ENCODE measurements at regions not wholly inside any gene's neighbourhood (a gene's known extent, or its start where the extent isn't known, plus 50 kb on each side); places are given as distances from the start of the nearest gene placed in this dataset.
"Not testable (repeated sequence)": the region's sequence is repeated elsewhere in the genome, so short reads cannot be mapped to it uniquely, and the experiment has no call there.

DNA sequence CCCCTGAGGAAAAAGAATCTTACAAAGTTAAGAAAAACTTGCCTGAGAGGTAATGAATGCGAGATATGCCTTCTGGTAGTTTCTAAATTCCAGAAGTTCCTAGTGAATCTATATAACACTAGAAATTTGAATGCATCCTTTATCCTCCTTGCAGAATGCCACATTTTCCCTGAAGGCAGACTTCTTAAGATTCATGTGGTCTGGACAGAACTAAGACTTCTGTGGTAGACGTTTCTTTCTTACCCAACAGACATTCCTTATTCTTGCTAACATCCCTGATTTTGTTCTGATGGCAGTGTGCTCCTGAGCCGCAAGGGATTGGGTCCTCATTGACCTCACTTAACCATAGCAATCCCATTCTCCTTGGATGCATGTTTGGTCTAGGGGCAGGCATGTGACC lies 121.3 kb upstream of the PAPPA2 start:
- H3K27ac ChIP-seq, result no peak overlapping the region
- TF ChIP-seq, protein P1, sequence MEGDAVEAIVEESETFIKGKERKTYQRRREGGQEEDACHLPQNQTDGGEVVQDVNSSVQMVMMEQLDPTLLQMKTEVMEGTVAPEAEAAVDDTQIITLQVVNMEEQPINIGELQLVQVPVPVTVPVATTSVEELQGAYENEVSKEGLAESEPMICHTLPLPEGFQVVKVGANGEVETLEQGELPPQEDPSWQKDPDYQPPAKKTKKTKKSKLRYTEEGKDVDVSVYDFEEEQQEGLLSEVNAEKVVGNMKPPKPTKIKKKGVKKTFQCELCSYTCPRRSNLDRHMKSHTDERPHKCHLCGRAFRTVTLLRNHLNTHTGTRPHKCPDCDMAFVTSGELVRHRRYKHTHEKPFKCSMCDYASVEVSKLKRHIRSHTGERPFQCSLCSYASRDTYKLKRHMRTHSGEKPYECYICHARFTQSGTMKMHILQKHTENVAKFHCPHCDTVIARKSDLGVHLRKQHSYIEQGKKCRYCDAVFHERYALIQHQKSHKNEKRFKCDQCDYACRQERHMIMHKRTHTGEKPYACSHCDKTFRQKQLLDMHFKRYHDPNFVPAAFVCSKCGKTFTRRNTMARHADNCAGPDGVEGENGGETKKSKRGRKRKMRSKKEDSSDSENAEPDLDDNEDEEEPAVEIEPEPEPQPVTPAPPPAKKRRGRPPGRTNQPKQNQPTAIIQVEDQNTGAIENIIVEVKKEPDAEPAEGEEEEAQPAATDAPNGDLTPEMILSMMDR (conservative IDR thresholded peaks at IDR 0.05), result no peak

DNA sequence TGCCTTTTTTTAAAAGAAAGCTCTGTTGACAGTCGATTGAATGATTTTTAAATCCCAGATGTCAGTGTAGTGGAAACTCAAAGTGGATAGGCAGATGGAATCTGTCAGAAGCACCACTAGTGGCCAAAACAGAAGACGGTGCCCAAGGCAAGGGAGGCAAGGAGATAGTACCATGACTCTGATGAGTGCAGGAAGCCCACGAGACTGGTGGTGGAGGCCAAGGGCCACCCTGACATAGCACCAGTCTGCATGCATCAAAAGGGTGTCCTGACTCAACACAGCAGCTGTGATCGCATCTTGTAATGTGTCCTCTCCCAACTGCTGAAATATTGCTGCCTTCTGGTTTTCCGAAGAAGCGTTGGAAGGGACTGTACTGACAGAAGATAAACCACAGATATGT lies 124.1 kb upstream of the PAPPA2 start:
- no peak overlapping the region for H3K27ac ChIP-seq
- TF ChIP-seq, protein P1 (conservative IDR thresholded peaks at IDR 0.05), result no peak

DNA sequence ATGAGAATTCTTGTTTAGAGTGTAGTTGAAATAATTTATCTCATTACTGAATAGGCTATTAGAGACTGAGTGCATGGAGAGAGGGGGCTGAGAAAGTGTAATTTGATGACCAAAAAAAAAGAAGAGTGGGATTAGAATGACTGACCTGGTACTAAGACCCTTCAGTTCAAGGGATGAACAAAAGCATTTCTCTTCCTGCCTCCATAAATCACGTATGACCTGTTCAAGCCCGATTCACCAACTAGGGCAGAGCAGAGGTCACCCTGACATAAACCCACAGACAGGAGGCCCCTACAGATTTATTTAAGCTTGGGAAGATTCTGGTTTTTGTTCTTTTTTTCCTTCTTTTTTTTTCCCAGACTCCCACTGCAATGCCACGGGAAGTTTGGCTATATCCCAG lies 123.7 kb upstream of the COP1 start:
- TF ChIP-seq, protein P1 (conservative IDR thresholded peaks at IDR 0.05), result no peak
- no peak overlapping the region for H3K27ac ChIP-seq

DNA sequence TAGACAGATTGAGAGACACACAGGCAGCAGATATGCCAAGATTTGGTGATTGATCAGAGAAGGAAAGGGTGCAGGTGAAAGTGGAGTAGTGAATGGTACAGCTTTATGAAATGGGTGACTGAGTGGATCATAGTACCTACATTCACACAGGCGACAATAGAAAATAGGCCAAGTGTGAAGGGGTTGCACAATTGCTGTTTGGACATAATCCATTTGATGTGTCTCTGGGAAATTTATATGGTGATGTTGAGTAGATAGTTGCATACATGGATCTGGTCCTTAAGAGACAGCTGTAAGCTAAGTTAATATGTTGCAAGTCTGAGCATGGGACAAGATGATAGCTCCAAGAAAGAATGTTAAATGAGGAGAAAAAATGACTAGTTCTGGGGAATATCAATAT lies 118.6 kb upstream of the COP1 start:
- H3K27ac ChIP-seq, result no peak overlapping the region
- TF ChIP-seq, protein P1 (conservative IDR thresholded peaks at IDR 0.05), result no peak

DNA sequence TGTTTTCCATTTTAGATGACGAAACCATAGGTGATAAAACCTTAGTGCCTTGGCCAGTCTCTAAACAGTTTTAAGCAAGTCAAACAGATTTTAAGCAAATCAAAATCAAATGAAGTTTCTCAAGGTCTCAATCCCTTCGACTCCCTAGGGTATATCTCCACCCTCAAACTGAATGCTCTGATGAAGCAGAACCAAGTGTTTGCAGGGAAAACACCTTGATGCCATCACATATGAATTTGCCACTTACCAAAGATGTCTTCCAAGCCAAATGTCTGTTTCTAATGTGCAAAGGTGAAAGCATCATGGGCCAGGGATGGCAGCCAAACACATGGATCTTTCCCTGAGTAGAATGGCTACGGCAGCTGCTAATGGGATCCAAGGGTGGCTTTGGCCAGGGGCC lies 116.4 kb upstream of the COP1 start:
- no peak overlapping the region for H3K27ac ChIP-seq
- TF ChIP-seq, protein P1 (conservative IDR thresholded peaks at IDR 0.05), result no peak

DNA sequence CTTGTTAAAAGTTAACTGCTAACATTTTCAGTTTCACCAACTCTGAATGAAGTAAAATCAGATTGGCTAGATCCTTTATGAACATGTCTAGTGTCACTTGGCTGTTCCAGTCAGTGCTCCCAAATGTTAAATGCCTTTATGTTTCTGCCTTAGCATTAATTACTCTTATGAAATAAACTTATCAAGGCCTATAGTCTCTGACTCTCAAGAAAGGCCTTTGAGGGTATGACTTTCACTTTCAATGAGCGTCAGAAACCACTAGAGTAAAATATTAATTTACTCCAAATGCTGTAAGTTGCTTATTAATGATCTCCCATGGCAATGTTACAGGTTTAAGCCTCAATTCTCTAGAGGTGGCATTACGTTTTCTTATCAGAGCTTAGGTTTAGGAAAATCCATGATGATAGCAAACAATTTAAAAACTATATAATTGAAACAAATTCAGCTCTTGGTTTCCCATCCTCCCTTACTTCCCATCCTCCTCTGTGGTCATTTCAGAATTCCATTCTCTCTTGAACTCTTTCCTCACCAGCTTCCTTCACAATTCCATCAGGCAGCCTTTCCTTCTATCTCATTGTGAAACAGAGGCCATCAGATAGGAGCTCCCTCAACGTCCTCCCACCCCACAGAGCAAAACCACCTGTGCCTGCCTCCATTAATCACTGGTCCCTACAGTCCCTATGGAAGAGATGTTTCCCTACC lies 108.6 kb upstream of the COP1 start:
- TF ChIP-seq, protein P1 (conservative IDR thresholded peaks at IDR 0.05), result no peak
- no peak overlapping the region for H3K27ac ChIP-seq

DNA sequence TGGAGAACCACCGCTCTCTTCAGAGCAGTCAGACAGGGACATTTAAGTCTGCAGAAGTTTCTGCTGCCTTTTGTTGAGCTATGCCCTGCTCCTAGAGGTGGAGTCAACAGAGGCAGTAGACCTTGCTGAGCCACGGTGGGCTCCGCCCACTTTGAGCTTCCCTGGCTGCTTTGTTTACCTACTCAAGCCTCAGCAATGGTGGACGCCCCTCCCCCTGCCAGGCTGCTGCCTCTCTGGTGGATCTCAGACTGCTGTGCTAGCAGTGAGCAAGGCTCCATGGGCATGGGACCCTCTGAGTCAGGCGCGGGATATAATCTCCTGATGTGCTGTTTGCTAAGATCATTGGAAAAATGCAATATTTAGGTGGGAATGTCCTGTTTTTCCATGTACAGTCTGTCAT lies 89.5 kb upstream of the COP1 start:
- H3K27ac ChIP-seq, result not testable (repeated sequence)

DNA sequence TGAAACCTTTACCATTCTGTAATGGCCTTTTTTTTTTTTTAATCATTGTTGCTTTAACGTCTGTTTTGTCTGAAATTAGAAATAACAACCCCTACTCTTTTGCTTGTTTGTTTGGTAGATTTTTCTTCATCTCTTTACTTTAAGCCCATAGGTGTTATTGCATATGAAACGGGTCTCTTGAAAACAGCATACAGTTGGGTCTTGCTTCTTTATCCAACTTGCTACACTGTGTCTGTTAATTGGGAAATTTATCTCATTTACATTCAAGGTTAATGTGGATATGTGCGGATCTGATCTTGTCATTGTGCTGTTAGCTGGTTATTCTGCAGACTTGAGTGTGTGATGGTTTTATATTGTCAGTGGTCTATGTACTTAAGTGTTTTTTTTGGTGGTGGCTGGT lies 78.9 kb upstream of the COP1 start:
- no peak overlapping the region for H3K27ac ChIP-seq
- TF ChIP-seq, protein P1 (conservative IDR thresholded peaks at IDR 0.05), result no peak
